ENCODE measurements at regions not wholly inside any gene's neighbourhood (a gene's known extent, or its start where the extent isn't known, plus 50 kb on each side); places are given as distances from the start of the nearest gene placed in this dataset.

- no peak for DNase-seq (ENCODE audit: low read depth)
- no peak for TF ChIP-seq CTCF (conservative IDR thresholded peaks at IDR 0.05; ENCODE audit: control insufficient read depth, insufficient read depth, low read depth, low read length)
- H3K4me3 ChIP-seq (ENCODE audit: control insufficient read depth, low read depth, low read length) = no peak overlapping the region
These were observed 61.7 kb upstream of the PSD2 start for GRCh38 chr5:139733698-139734538.

- DNase-seq (ENCODE audit: low read depth) = no peak
- no peak for TF ChIP-seq CTCF (conservative IDR thresholded peaks at IDR 0.05; ENCODE audit: control insufficient read depth, insufficient read depth, low read depth, low read length)
- no peak overlapping the region for H3K4me3 ChIP-seq (ENCODE audit: control insufficient read depth, low read depth, low read length)
These were observed 61.1 kb upstream of the PSD2 start for GRCh38 chr5:139734539-139734916.

- DNase-seq (ENCODE audit: low read depth) = no peak
- no peak overlapping the region for H3K4me3 ChIP-seq (ENCODE audit: control insufficient read depth, low read depth, low read length)
- no peak for TF ChIP-seq CTCF (conservative IDR thresholded peaks at IDR 0.05; ENCODE audit: control insufficient read depth, insufficient read depth, low read depth, low read length)
These were observed 57.1 kb upstream of the PSD2 start for GRCh38 chr5:139738193-139739149.

- no peak for DNase-seq (ENCODE audit: low read depth)
- TF ChIP-seq CTCF (conservative IDR thresholded peaks at IDR 0.05; ENCODE audit: control insufficient read depth, insufficient read depth, low read depth, low read length) = no peak
- H3K4me3 ChIP-seq (ENCODE audit: control insufficient read depth, low read depth, low read length) = no peak overlapping the region
These were observed 56.2 kb upstream of the PSD2 start for GRCh38 chr5:139739150-139739974.

- no peak for TF ChIP-seq CTCF (conservative IDR thresholded peaks at IDR 0.05; ENCODE audit: control insufficient read depth, insufficient read depth, low read depth, low read length)
- no peak for DNase-seq (ENCODE audit: low read depth)
- no peak overlapping the region for H3K4me3 ChIP-seq (ENCODE audit: control insufficient read depth, low read depth, low read length)
These were observed 55.2 kb upstream of the PSD2 start for GRCh38 chr5:139740138-139740991.
